ENCODE measurements at regions not wholly inside any gene's neighbourhood (a gene's known extent, or its start where the extent isn't known, plus 50 kb on each side); places are given as distances from the start of the nearest gene placed in this dataset.

- Histone ChIP-seq H3K79me1 (ENCODE audit: low read depth in 1 of 2, low read length in 2 of 2) (no peaks in the 10 kb centered on the region), H3K18ac (ENCODE audit: low read depth, low read length) (no peak overlapping the region), H3K9me3 (ENCODE audit: control insufficient read depth, insufficient read depth, low read length) (no peaks in the 10 kb centered on the region), H2BK5ac (ENCODE audit: low read depth, low read length, poor library complexity, severe bottlenecking) (no peak overlapping the region), H4K20me1 (ENCODE audit: insufficient read depth, low read length) (no peaks in the 10 kb centered on the region), H3K23ac (ENCODE audit: low read depth, low read length) (no peak overlapping the region), H3K36me3 (ENCODE audit: control insufficient read depth, insufficient read depth, low read length) (no peaks in the 10 kb centered on the region), H3K4me2 (ENCODE audit: low read depth, low read length) (no peak overlapping the region), H4K91ac (ENCODE audit: insufficient read depth, low read depth, low read length) (no peak overlapping the region), H3K4me3 (ENCODE audit: insufficient read depth, low read depth, low read length) (no peak overlapping the region), H4K8ac (ENCODE audit: low read depth in 2 of 2, low read length in 2 of 2) (no peak overlapping the region), H4K5ac (ENCODE audit: low read depth, low read length) (no peak overlapping the region), H2AK5ac (ENCODE audit: low read depth, low read length) (no peak overlapping the region), H2BK15ac (ENCODE audit: low read depth, low read length) (no peak overlapping the region), H2AK9ac (replicated peaks; ENCODE audit: low read depth, low read length, poor library complexity) (no peak overlapping the region), H3K4ac (ENCODE audit: low read depth, low read length) (no peak overlapping the region), H3K9ac (ENCODE audit: low read depth, low read length) (no peak overlapping the region), H3K56ac (ENCODE audit: extremely low read depth, insufficient read depth, low read length) (no peak overlapping the region), H2BK20ac (ENCODE audit: low read depth, low read length) (no peak overlapping the region), H3K9me1 (ENCODE audit: insufficient read depth, low read length) (no peaks in the 10 kb centered on the region), H2AFZ (replicated peaks; ENCODE audit: low read length, poor library complexity) (no peak overlapping the region), H2BK120ac (ENCODE audit: low read depth, low read length) (no peak overlapping the region), H3K14ac (replicated peaks; ENCODE audit: low read depth, low read length) (no peak overlapping the region), H3K27me3 (ENCODE audit: control insufficient read depth, insufficient read depth, low read length) (no peaks in the 10 kb centered on the region), H3K27ac (ENCODE audit: insufficient read depth, low read length) (no peak overlapping the region), H3K4me1 (ENCODE audit: control insufficient read depth, insufficient read depth, low read length) (no peaks in the 10 kb centered on the region)
- ATAC-seq (ENCODE audit: low read depth): no peak
- ChIA-PET CTCF (no interaction called here), POLR2A (ENCODE audit: unreplicated experiment) (no interaction called here)
- no TSS peak for BruUV-seq (replicated peaks)
- intact Hi-C loops (cut with micrococcal nuclease) (no loop called here), in situ Hi-C loops (cut with MboI; ENCODE audit: low sequenced_read_pairs) (no loop called here), dilution Hi-C loops (cut with HindIII; ENCODE audit: low sequenced_read_pairs, unreplicated experiment) (no loop called here)
- no CpG with 5 or more reads among the region's 1 CpG for WGBS, 2 experiments (ENCODE audit: extremely low coverage in 2 of 2, insufficient read length in 1 of 2)
- TF ChIP-seq FOS (IDR thresholded peaks at IDR 0.05; ENCODE audit: low read depth, low read length) (no peak), USF2 (IDR thresholded peaks at IDR 0.05; ENCODE audit: low read depth, low read length) (no peak), ELK1 (IDR thresholded peaks at IDR 0.05; ENCODE audit: borderline replicate concordance, low read depth, low read length) (no peak), RAD21 (IDR thresholded peaks at IDR 0.05; ENCODE audit: low read length) (no peak), CHD1 (IDR thresholded peaks at IDR 0.05; ENCODE audit: low read depth, low read length) (no peak), BHLHE40 (IDR thresholded peaks at IDR 0.05; ENCODE audit: low read depth, low read length) (no peak), NFE2L2 (IDR thresholded peaks at IDR 0.05; ENCODE audit: low read depth, low read length) (no peak), POLR2A (IDR thresholded peaks at IDR 0.05; ENCODE audit: low read depth, low read length) (no peak), MXI1 (IDR thresholded peaks at IDR 0.05; ENCODE audit: borderline replicate concordance, low read depth, low read length) (no peak), RFX5 (IDR thresholded peaks at IDR 0.05; ENCODE audit: low read depth, low read length) (no peak), SMC3 (IDR thresholded peaks at IDR 0.05; ENCODE audit: low read depth, low read length) (no peak), RCOR1 (IDR thresholded peaks at IDR 0.05; ENCODE audit: insufficient replicate concordance, low read length) (no peak), MAZ (IDR thresholded peaks at IDR 0.05; ENCODE audit: borderline replicate concordance, low read depth, low read length) (no peak), CEBPB (IDR thresholded peaks at IDR 0.05; ENCODE audit: low read depth, low read length) (no peak), CTCF (conservative IDR thresholded peaks at IDR 0.05; ENCODE audit: low read depth, low read length) (no peak), MAFK (IDR thresholded peaks at IDR 0.05; ENCODE audit: low read depth, low read length) (no peak)
- DNase-seq: no peak
These were observed 137.9 kb upstream of the ZBTB20 start for GRCh38 chr3:115284980-115285379.
